NCI-H128 (cell line): ENCODE measurements at regions not wholly inside any gene's neighbourhood (a gene's known extent, or its start where the extent isn't known, plus 50 kb on each side); places are given as distances from the start of the nearest gene placed in this dataset.

Experiments
- DNase-seq: peaks from one replicate; lab custom pipeline; 2025; ENCODE audit not compliant: unreplicated experiment; lab: John Stamatoyannopoulos, UW

- no peak for DNase-seq
Measured at GRCh38 chr16:86681031-86681756, 102.8 kb downstream of the FOXL1 start.

DNA sequence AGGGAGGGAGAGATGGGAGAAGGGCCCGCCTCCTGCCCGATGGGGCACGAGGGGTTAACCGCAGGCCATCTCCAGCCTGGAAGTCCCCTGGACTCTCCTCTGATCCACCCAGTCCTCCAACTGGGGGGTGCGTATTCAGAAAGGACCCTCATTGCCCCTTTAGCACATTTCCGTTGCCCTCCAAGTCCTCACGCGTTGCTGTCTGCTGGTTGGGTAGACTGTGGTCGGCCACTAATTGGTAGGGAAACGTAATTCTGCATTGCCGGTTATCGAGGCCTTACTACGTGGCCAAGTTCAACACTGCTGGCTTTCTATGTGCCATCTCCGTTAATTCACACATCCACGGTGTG, 103.4 kb downstream of the FOXL1 start:
- DNase-seq: no peak

DNA sequence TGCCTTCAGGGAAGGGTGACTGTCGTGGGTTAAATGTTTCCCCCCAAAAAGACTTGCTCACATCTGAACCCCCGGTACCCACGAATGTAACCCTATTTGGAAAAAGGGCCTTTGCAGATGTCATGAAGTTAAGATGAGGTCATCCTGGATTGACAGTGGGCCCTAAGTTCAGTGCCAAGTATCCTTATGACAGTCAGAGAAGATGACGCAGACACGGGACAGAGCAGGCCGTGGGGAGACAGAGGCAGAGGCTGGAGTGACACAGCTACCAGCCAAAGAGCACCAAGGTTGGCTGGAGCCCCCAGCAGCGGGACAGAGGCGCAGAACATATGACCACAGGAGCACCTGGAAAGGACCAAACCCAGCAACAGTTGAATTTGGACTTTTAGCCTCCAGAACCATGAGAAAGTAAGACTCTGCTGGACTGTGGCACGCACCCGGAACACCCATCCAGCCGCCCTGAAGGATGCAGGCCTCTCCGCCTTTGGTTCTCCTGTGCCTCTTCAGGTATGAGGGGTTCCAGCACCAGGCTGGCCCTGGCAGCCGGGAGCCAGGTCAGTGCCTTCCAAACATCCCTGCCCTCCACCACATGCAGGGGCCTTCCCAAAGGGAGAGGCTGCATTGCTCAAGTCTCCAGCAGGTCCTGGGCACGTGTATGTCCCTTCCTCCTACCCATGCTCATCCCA, 104.0 kb downstream of the FOXL1 start:
- no peak for DNase-seq

- no peak for DNase-seq
Measured at GRCh38 chr16:86683441-86684194, 105.3 kb downstream of the FOXL1 start.

- DNase-seq: no peak
Measured at GRCh38 chr16:86685076-86685475, 106.7 kb downstream of the FOXL1 start.

GRCh38 chr16:86690970-86691369, 112.6 kb downstream of the FOXL1 start:
- DNase-seq: no peak

GRCh38 chr16:86692426-86692825, 114.1 kb downstream of the FOXL1 start:
- no peak for DNase-seq

DNA sequence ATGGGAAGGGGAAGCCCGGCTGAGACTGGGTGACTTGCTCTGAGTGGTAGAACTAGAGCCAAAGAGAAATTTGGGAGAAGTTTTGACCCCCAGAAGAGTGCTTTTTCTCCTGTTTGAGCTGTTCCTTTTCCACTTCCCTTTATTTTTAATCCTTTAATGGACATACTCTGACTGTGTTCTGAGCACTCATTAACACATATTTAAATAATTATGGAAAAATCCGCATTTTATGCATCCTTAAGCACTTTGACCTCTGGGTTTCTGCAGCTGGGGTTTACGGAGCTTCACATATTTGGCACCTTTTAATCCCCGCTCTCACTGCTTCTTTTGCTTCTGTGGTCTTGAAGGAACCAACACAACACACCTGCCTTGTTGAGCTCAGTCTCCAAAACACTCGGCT, 114.7 kb downstream of the FOXL1 start:
- DNase-seq: no peak

- no peak for DNase-seq
Measured at GRCh38 chr16:86697715-86698114, 119.4 kb downstream of the FOXL1 start.

GRCh38 chr16:86700046-86700945, 121.9 kb downstream of the FOXL1 start:
- no peak for DNase-seq

DNA sequence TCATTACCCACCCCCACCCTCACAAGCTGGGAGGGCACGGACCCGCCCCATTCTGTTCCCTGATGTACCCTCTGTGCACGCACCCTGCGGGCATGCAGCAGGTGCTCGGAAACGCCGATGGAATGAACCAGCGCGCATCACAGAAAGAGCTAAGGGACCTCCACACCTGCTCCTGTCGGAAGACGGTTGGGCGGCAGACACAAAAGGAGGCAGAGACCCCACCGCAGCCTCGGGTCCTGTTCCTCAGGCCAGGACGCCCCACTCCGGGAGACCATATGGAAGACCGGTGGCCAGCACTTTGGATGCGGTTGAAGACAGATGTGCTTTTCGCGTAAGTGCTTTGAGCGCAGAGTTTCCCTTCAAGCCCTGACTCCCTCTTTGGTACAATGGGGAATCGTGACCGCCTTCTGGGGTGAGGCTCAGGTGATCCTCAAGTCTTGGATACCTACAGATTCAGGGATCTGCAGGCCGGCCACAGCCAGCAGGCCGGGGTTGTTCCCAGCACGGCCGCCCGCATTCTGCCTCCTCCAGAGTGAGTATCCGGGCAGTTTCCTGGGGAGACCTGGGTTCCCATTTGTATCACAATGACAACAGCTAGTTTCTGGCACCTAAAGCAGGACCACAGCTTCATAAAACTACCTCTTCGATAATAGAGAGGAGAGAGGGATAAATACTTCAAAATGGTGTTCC, 123.1 kb downstream of the FOXL1 start:
- DNase-seq: no peak

- no peak for DNase-seq
Measured at GRCh38 chr16:86702824-86703588, 124.7 kb downstream of the FOXL1 start.

GRCh38 chr16:86704516-86704915, 126.2 kb downstream of the FOXL1 start:
- no peak for DNase-seq

DNA sequence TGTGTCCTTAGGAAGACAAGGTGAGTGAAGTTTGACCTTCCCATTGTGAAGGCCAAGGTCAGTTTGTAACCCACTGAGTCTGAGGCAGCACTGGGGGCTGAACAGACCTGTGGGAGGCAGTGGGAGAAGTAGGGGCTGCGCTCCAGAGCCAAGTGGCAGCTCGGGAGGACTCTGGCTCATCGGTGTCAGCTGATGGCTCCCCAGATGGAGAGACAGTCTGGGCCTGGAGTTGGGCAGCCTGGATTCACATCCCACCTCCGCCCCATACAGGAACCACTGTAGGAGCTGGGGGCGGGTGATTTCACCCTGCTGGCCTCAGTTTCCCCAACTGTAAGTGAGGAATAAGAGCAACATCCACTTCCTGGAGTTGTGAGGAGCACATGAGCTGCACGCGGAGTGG, 128.4 kb downstream of the FOXL1 start:
- DNase-seq: no peak

DNA sequence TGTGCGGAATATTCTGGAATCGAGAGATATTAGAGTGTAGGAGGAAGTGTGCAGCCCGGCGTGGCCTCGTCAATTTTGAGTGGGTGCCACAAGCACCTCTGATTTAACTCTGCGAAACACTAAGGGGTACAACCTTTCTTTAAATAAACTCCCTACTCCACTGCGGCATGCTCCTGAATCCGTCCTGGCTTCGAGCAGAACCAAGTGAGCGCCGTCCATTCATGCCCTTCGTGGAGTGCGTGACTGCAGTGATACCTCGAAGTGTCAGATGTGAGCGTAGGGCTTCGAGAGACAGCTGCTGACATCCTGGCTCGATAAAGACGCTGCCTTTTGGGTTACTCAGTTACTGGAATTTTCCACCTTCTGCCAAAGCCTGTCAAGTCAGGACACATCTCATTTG, 128.8 kb downstream of the FOXL1 start:
- DNase-seq: no peak

DNA sequence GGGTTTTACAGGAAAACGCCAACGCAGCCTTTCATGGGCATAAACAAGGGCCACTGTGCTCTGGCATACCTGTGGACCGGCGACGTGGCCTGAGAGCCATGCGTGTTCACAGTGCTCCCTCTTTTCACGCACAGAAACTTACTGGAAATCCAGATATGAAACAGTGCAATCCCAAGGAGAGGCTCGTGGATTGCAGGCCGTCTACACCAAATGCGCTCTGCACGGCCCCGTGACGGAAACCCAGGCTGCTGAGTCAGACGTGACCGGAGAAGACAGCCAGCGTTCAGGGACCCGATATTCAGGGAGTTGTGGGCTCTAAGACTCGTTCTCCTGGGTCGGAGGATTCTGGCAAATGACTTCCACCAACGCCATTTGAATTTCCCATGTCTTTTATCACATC, 129.2 kb downstream of the FOXL1 start:
- no peak for DNase-seq

GRCh38 chr16:86708431-86708830, 130.1 kb downstream of the FOXL1 start:
- no peak for DNase-seq

GRCh38 chr16:86709103-86709502, 130.8 kb downstream of the FOXL1 start:
- DNase-seq: no peak

DNA sequence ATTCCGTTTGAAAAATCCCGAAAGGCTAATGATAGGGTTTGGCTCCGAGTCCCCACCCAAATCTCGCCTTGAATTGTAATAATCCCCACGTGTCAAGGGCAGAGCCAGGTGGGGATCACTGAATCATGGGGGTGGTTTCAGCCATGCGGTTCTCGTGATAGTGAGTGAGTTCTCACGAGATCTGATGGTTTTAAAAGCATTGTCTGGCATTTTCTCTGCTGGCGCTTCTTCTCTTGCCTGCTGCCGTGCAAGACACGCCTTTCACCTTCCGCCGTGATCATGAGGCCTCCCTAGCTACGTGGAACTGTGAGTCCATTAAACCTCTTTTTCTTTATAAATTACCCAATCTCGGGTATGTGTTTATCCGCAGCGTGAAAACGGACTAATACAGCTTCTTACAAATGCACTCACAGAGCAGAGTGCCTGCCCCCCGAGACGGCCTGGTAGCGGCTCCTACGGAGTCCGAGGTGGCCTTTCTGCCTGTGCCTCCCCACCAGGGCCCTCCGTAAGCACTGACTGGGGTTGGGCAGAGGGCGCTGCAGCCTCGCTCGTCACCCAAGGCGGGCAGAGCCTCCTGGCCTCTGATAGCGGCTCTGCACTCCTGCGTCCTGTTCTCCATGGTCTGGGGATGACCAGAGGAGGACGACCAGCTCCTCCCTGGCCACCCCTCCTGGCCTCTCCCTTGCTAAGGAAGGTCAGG, 131.7 kb downstream of the FOXL1 start:
- DNase-seq: no peak
